Astrocyte (in vitro differentiated cells and primary cell): ENCODE measurements at regions not wholly inside any gene's neighbourhood (a gene's known extent, or its start where the extent isn't known, plus 50 kb on each side); places are given as distances from the start of the nearest gene placed in this dataset.

ENCODE experiments used
- CTCF ChIP-seq: IDR thresholded peaks from 2 replicates; pipeline ENCODE4 v1.5.1; 2011; ENCODE audit warnings: low read depth, mild to moderate bottlenecking, inconsistent platforms, low read length, moderate library complexity; ENCODE audit not compliant: insufficient read depth
- EZH2 ChIP-seq: IDR thresholded peaks from 2 replicates; pipeline ENCODE4 v1.6.1; 2012; ENCODE audit warnings: mild to moderate bottlenecking, low read length, inconsistent platforms; ENCODE audit not compliant: insufficient read depth

GRCh38 chr18:22668496-22668895 is 250.8 kb upstream of the CTAGE1 start:
- TF ChIP-seq CTCF (no peak), EZH2 (no peak)
